H9 (cell line): ENCODE measurements at regions not wholly inside any gene's neighbourhood (a gene's known extent, or its start where the extent isn't known, plus 50 kb on each side); places are given as distances from the start of the nearest gene placed in this dataset.

Source experiments
- DNase-seq: peaks from one replicate; pipeline ENCODE4 v3.0.0-alpha.2; 2017
- H2AFZ ChIP-seq: one replicate; pipeline ENCODE4 v1.6.1; 2013; ENCODE audit warnings: mild to moderate bottlenecking, low read length, control low read depth, moderate library complexity
- H2AK5ac ChIP-seq: 2 replicates; pipeline ENCODE4 v1.6.1; 2013; ENCODE audit warnings: low read length, control low read depth, mixed read lengths; ENCODE audit not compliant: insufficient read length
- H2BK120ac ChIP-seq: one replicate; pipeline ENCODE4 v1.6.1; 2013; ENCODE audit warnings: low read depth, mild to moderate bottlenecking, low read length, control low read depth, inconsistent platforms; ENCODE audit not compliant: poor library complexity, severe bottlenecking
- H2BK12ac ChIP-seq: 2 replicates; pipeline ENCODE4 v1.6.1; 2013; ENCODE audit warnings: low read length, control low read depth, mixed read lengths, low read depth; ENCODE audit not compliant: insufficient read length
- H2BK15ac ChIP-seq: 2 replicates; pipeline ENCODE4 v1.6.1; 2013; ENCODE audit warnings: low read depth, low read length, control low read depth
- H2BK20ac ChIP-seq: one replicate; pipeline ENCODE4 v1.6.1; 2013; ENCODE audit warnings: low read depth, mild to moderate bottlenecking, low read length, control low read depth, inconsistent platforms; ENCODE audit not compliant: poor library complexity, severe bottlenecking
- H2BK5ac ChIP-seq: 2 replicates; pipeline ENCODE4 v1.6.1; 2013; ENCODE audit warnings: low read length, control low read depth, mixed read lengths; ENCODE audit not compliant: insufficient read length
- H3K14ac ChIP-seq: 2 replicates; pipeline ENCODE4 v1.6.1; 2013; ENCODE audit warnings: low read length, control low read depth; ENCODE audit not compliant: insufficient read depth
- H3K18ac ChIP-seq: 2 replicates; pipeline ENCODE4 v1.6.1; 2013; ENCODE audit warnings: low read depth, mild to moderate bottlenecking, mixed read lengths, low read length, control low read depth; ENCODE audit not compliant: insufficient read length
- H3K23ac ChIP-seq: 2 replicates; pipeline ENCODE4 v1.6.1; 2013; ENCODE audit warnings: low read length, control low read depth, mixed read lengths, low read depth; ENCODE audit not compliant: insufficient read length
- H3K23me2 ChIP-seq: 2 replicates; pipeline ENCODE4 v1.6.1; 2013; ENCODE audit warnings: low read depth, mild to moderate bottlenecking, mixed read lengths, low read length, control low read depth; ENCODE audit not compliant: insufficient read length, poor library complexity, severe bottlenecking
- H3K27ac ChIP-seq: 2 replicates; pipeline ENCODE4 v1.5.1; 2013; ENCODE audit warnings: low read length, control low read depth, mixed read lengths, low read depth; ENCODE audit not compliant: insufficient read length
- H3K27me3 ChIP-seq: 2 replicates; pipeline ENCODE4 v1.6.1; 2013; ENCODE audit warnings: low read length, control low read depth, inconsistent platforms; ENCODE audit not compliant: insufficient read depth
- H3K4ac ChIP-seq: 2 replicates; pipeline ENCODE4 v1.6.1; 2013; ENCODE audit warnings: low read depth, mild to moderate bottlenecking, control low read depth, inconsistent platforms, low read length, moderate library complexity
- H3K4me1 ChIP-seq: 2 replicates; pipeline ENCODE4 v1.6.1; 2013; ENCODE audit warnings: low read length, control low read depth, inconsistent platforms; ENCODE audit not compliant: insufficient read depth
- H3K4me2 ChIP-seq: 2 replicates; pipeline ENCODE4 v1.6.1; 2013; ENCODE audit warnings: low read length, control low read depth, mixed read lengths; ENCODE audit not compliant: insufficient read length, insufficient read depth
- H3K56ac ChIP-seq: 2 replicates; pipeline ENCODE4 v1.6.1; 2013; ENCODE audit warnings: low read depth, mild to moderate bottlenecking, mixed read lengths, low read length, control low read depth; ENCODE audit not compliant: insufficient read length
- H3K79me1 ChIP-seq: 2 replicates; pipeline ENCODE4 v1.6.1; 2013; ENCODE audit warnings: low read depth, mild to moderate bottlenecking, moderate library complexity, low read length, control low read depth, inconsistent platforms; ENCODE audit not compliant: insufficient read depth, poor library complexity, severe bottlenecking
- H3K79me2 ChIP-seq: 2 replicates; pipeline ENCODE4 v1.6.1; 2013; ENCODE audit warnings: low read length, control low read depth, inconsistent platforms; ENCODE audit not compliant: insufficient read depth
- H3K9ac ChIP-seq: 2 replicates; pipeline ENCODE4 v1.6.1; 2013; ENCODE audit warnings: low read length, control low read depth, mixed read lengths; ENCODE audit not compliant: insufficient read length; ENCODE audit errors: extremely low read depth
- H3K9me3 ChIP-seq: one replicate; pipeline ENCODE4 v1.6.1; 2013; ENCODE audit warnings: low read depth, low read length, inconsistent platforms; ENCODE audit not compliant: control insufficient read depth
- H3T11ph ChIP-seq: one replicate; pipeline ENCODE4 v1.6.1; 2013; ENCODE audit warnings: mild to moderate bottlenecking, low read length, control low read depth, inconsistent platforms
- H4K20me1 ChIP-seq: one replicate; pipeline ENCODE4 v1.6.1; 2013; ENCODE audit not compliant: control insufficient read depth, insufficient read length, insufficient read depth
- H4K5ac ChIP-seq: 2 replicates; pipeline ENCODE4 v1.6.1; 2013; ENCODE audit warnings: low read depth, mild to moderate bottlenecking, mixed read lengths, low read length, control low read depth; ENCODE audit not compliant: insufficient read length
- H4K8ac ChIP-seq: replicated peaks from 2 replicates; pipeline ENCODE4 v1.6.1; 2013; ENCODE audit warnings: low read length, control low read depth, mixed read lengths, low read depth; ENCODE audit not compliant: insufficient read length
- H4K91ac ChIP-seq: 2 replicates; pipeline ENCODE4 v1.6.1; 2013; ENCODE audit warnings: low read depth, mild to moderate bottlenecking, moderate library complexity, mixed read lengths, low read length, control low read depth; ENCODE audit not compliant: insufficient read length
- H3K27ac Mint-ChIP-seq, 3 experiments: 2 replicates in 2 of 3; 3 replicates in 1 of 3; pipeline ENCODE4 v1.8.0; 2020 to 2021; ENCODE audit warnings: mixed read lengths in 3 of 3, mild to moderate bottlenecking in 1 of 3, moderate library complexity in 1 of 3
- H3K27me3 Mint-ChIP-seq: 2 replicates; pipeline ENCODE4 v1.8.0; 2021; ENCODE audit warnings: low read depth, mild to moderate bottlenecking, moderate library complexity, mixed read lengths
- H3K36me3 Mint-ChIP-seq, 3 experiments: 2 replicates in 2 of 3; 3 replicates in 1 of 3; pipeline ENCODE4 v1.8.0; 2020 to 2021; ENCODE audit warnings: low read depth in 3 of 3, mixed read lengths in 3 of 3; ENCODE audit not compliant: insufficient read depth in 1 of 3
- H3K4me1 Mint-ChIP-seq, 2 experiments: 2 replicates each; pipeline ENCODE4 v1.8.0; 2020; ENCODE audit warnings: mixed read lengths in 2 of 2
- H3K4me3 Mint-ChIP-seq, 2 experiments: 2 replicates in 1 of 2; 3 replicates in 1 of 2; pipeline ENCODE4 v1.8.0; 2020 to 2021; ENCODE audit warnings: mild to moderate bottlenecking in 2 of 2, mixed read lengths in 2 of 2, moderate library complexity in 1 of 2
- H3K9me3 Mint-ChIP-seq, 2 experiments: 2 replicates in 1 of 2; 3 replicates in 1 of 2; pipeline ENCODE4 v1.8.0; 2020; ENCODE audit warnings: mild to moderate bottlenecking in 2 of 2, mixed read lengths in 2 of 2, moderate library complexity in 1 of 2
- WGBS: extraction: QIAGEN DNeasy Blood & Tissue Kit; methylation state at CpG from one replicate; pipeline ENCODE4 v1.1.7; 2013; ENCODE audit warnings: missing lambda C conversion rate, low lambda C conversion rate, mixed read lengths; ENCODE audit not compliant: insufficient read length; ENCODE audit errors: extremely low coverage; 5-methylcytosine and 5-hydroxymethylcytosine counted together
- TF ChIP-seq, protein P1 (sequence below): fragments of 200-600 bp; sonication (generic); conservative IDR thresholded peaks from 3 replicates; pipeline ENCODE4 v1.8.0; 2021; ENCODE audit warnings: antibody characterized with exemption, mild to moderate bottlenecking

DNA sequence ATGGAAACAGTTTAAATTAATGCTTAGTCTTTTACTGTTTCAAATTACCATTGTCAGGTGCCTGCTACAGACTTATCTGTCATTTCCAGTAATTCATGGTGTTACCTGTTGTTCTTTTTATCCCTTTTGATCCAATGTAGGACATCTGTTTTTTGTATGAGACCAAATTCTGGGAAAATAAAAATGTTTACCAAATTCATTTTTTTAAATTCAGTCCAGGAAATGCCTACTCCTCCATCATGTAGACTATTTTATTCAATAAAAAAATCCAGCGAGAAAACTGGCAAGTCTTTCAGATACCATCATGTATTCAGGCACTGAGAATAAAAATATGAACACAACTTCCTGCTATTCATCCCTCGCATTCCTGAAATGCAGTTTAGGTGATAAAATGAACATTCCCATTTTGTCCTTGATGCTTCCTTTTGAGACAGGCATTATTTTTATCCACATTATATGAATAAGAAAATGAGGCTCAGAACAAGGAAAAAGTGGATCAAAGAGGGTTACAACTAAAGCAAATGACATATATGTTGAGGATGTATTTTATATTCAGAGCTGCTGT, 584.2 kb downstream of the SPRY1 start:
- H3K23me2 ChIP-seq = no peaks in the 10 kb centered on the region
- Mint-ChIP-seq H3K4me3 (no peak overlapping the region), H3K27ac (no peak overlapping the region), H3K36me3 (peaks cover 8 to 35% (median 22%) of the 10 kb centered on the region in 3 experiments), H3K4me1 (peaks cover 18 to 20% of the 10 kb centered on the region in 2 experiments), H3K9me3 (peaks cover 28 to 36% of the 10 kb centered on the region in 2 experiments), H3K27me3 (no peaks in the 10 kb centered on the region)
- DNase-seq = no peak
- H3K9me3 ChIP-seq = no peaks in the 10 kb centered on the region
- no peak overlapping the region for H4K8ac ChIP-seq
- no peak overlapping the region for H3K23ac ChIP-seq
- no peak overlapping the region for H4K5ac ChIP-seq
- H3K79me2 ChIP-seq = no peaks in the 10 kb centered on the region
- no peak overlapping the region for H3T11ph ChIP-seq
- TF ChIP-seq, protein P1, sequence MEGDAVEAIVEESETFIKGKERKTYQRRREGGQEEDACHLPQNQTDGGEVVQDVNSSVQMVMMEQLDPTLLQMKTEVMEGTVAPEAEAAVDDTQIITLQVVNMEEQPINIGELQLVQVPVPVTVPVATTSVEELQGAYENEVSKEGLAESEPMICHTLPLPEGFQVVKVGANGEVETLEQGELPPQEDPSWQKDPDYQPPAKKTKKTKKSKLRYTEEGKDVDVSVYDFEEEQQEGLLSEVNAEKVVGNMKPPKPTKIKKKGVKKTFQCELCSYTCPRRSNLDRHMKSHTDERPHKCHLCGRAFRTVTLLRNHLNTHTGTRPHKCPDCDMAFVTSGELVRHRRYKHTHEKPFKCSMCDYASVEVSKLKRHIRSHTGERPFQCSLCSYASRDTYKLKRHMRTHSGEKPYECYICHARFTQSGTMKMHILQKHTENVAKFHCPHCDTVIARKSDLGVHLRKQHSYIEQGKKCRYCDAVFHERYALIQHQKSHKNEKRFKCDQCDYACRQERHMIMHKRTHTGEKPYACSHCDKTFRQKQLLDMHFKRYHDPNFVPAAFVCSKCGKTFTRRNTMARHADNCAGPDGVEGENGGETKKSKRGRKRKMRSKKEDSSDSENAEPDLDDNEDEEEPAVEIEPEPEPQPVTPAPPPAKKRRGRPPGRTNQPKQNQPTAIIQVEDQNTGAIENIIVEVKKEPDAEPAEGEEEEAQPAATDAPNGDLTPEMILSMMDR = no peak
- WGBS = no CpG with 5 or more reads among the region's 2 CpGs
- H3K14ac ChIP-seq = no peak overlapping the region
- H3K27me3 ChIP-seq = no peaks in the 10 kb centered on the region
- no peak overlapping the region for H2AFZ ChIP-seq
- peaks cover 3% of the 10 kb centered on the region; the same call in 1 of the 2 replicates for H3K4me1 ChIP-seq
- H3K79me1 ChIP-seq = no peaks in the 10 kb centered on the region
- no peak overlapping the region for H4K91ac ChIP-seq
- no peak overlapping the region for H3K18ac ChIP-seq
- no peak overlapping the region for H2AK5ac ChIP-seq
- H2BK12ac ChIP-seq = no peak overlapping the region
- no peak overlapping the region for H3K56ac ChIP-seq
- no peak overlapping the region for H3K4ac ChIP-seq
- H3K27ac ChIP-seq = no peak overlapping the region
- H2BK15ac ChIP-seq = no peak overlapping the region
- H2BK20ac ChIP-seq = no peak overlapping the region
- no peaks in the 10 kb centered on the region for H4K20me1 ChIP-seq
- no peak overlapping the region for H2BK120ac ChIP-seq
- no peak overlapping the region for H2BK5ac ChIP-seq
- no peak overlapping the region for H3K4me2 ChIP-seq
- H3K9ac ChIP-seq = no peak overlapping the region
